Neutrophil (primary cell): ENCODE measurements at regions not wholly inside any gene's neighbourhood (a gene's known extent, or its start where the extent isn't known, plus 50 kb on each side); places are given as distances from the start of the nearest gene placed in this dataset.

Experiments used
- H3K27ac ChIP-seq: fragments of 200-600 bp; sonication (generic); 2 replicates; pipeline ENCODE4 v1.5.1; 2016; ENCODE audit warnings: mild to moderate bottlenecking, moderate library complexity
- H3K27me3 ChIP-seq: fragments of 200-600 bp; sonication (generic); 2 replicates; pipeline ENCODE4 v1.6.0; 2016; ENCODE audit warnings: mild to moderate bottlenecking
- H3K36me3 ChIP-seq: fragments of 200-600 bp; sonication (generic); 2 replicates; pipeline ENCODE4 v1.5.1; 2017
- H3K4me1 ChIP-seq, 2 experiments: fragments of 200-600 bp in 1 of 2; sonication (generic) in 1 of 2; 1 replicate in 1 of 2; 2 replicates in 1 of 2; pipeline versions ENCODE4 v1.5.1 to v1.6.1; 2013 to 2016; ENCODE audit warnings: low read depth in 1 of 2, low read length in 1 of 2, mild to moderate bottlenecking in 1 of 2, moderate library complexity in 1 of 2; ENCODE audit not compliant: control insufficient read depth in 1 of 2, insufficient read depth in 1 of 2
- H3K4me3 ChIP-seq, 2 experiments: fragments of 200-600 bp in 1 of 2; sonication (generic) in 1 of 2; 1 replicate in 1 of 2; 2 replicates in 1 of 2; pipeline ENCODE4 v1.5.1; 2013 to 2016; ENCODE audit warnings: low read depth in 1 of 2, low read length in 1 of 2, mild to moderate bottlenecking in 1 of 2, moderate library complexity in 1 of 2
- H3K9me3 ChIP-seq: fragments of 200-600 bp; sonication (generic); 2 replicates; pipeline ENCODE4 v1.5.1; 2016
- TF ChIP-seq, protein P1 (sequence below): fragments of 200-600 bp; sonication (generic); IDR thresholded peaks from 2 replicates; pipeline ENCODE4 v1.5.1; 2016; ENCODE audit warnings: antibody characterized with exemption

DNA sequence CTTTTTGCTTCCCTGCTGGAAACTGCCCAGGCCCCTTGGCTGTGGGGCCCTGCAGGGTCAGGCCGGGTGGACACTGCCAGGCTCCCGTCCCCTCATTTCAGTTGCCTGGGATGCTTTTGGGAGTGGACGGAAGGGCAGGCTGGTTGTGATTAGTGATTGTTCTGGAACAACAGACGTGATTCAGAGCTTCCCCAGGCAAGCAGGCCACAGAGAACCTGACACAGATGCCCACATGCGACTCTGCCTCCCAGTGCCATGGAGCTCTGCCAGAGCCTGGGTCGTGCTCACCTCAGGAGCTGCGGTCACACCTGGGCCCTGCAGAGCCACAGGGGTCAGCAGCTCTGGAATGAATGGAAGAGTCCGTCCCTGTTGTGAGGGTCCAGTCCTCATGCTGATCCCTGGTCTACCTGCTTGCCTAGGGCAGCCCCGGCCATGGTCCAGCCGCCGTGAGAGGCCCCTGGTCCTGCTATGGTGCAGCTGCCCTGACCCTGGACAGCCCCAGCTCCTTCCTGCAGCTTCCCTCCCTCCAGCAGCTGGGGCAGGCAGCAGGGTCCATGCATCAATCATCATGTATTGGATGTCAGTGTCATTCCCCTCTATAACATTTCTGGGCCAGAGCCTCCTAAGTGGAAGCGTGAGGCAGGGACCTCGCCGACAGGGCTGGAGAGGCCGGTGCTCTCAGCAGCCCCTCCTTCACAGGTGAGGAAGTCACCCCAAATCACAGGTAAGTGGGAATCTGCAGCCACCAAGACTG is 518.6 kb upstream of the MYT1L start:
- TF ChIP-seq, protein P1, sequence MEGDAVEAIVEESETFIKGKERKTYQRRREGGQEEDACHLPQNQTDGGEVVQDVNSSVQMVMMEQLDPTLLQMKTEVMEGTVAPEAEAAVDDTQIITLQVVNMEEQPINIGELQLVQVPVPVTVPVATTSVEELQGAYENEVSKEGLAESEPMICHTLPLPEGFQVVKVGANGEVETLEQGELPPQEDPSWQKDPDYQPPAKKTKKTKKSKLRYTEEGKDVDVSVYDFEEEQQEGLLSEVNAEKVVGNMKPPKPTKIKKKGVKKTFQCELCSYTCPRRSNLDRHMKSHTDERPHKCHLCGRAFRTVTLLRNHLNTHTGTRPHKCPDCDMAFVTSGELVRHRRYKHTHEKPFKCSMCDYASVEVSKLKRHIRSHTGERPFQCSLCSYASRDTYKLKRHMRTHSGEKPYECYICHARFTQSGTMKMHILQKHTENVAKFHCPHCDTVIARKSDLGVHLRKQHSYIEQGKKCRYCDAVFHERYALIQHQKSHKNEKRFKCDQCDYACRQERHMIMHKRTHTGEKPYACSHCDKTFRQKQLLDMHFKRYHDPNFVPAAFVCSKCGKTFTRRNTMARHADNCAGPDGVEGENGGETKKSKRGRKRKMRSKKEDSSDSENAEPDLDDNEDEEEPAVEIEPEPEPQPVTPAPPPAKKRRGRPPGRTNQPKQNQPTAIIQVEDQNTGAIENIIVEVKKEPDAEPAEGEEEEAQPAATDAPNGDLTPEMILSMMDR, result no peak

DNA sequence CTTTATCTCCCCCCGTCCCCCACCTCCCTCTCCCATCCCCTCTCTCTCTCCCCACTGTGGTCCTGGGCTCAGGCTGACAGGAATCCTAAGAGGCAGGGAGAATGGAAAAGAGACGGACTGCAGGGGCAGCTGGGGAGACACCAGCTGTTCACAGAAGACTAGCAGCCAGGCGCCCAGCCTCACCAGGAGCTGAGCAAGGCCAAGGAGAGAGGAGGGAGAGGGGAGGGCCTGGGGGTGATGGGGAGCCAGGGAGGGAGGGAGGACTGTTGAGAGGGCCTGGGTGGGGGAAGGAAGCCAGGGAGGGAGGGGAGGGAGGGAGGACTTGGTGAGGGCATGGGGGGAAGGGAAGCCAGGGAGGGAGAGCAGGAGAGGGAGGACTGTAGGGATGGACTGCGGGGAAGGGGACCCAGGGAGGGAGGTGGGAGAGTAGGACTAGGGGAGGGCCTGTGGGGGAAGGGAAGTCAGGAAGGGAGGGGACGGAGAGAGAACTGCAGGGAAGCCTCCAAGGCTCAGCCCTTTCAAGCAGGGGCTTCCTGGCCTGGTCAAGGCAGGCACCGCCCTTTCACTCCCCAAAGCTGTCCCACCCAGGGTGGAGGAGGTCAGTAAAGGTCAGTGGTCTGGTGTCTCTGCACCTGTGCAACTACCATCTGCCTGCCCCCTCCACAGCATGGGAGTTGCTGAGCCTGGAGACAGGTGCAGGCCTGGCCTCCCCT is 517.7 kb upstream of the MYT1L start:
- Histone ChIP-seq H3K36me3 (no peaks in the 10 kb centered on the region), H3K27ac (no peak overlapping the region), H3K27me3 (peaks cover 14% of the 10 kb centered on the region), H3K9me3 (no peaks in the 10 kb centered on the region), H3K4me3 (no peak overlapping the region), H3K4me1 (no peaks in the 10 kb centered on the region)
- TF ChIP-seq, protein P1, result no peak

More for the DNA sequence above, 518.6 kb upstream of the MYT1L start:
- H3K36me3 ChIP-seq, result no peaks in the 10 kb centered on the region
- H3K27ac ChIP-seq, result no peak overlapping the region
- no peak overlapping the region for H3K4me3 ChIP-seq
- H3K9me3 ChIP-seq, result no peaks in the 10 kb centered on the region
- peaks cover 14% of the 10 kb centered on the region for H3K27me3 ChIP-seq
- no peaks in the 10 kb centered on the region for H3K4me1 ChIP-seq

DNA sequence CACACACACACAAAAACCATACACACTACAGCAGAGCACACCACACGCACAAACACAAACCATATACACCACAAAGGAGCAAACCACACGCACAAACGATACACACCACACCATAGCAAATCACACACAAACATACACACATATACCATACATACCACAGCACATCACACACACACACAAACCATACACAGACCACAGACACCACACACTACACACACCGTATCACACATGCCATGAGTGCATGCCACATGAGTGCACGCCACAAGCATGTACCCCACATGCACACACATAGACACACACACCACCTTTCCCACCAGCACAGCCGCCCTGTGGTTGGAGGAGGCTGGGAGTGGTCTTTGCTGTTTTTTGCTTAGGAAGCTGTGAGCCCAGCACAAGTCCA is 517.1 kb upstream of the MYT1L start:
- Histone ChIP-seq H3K36me3 (no peaks in the 10 kb centered on the region), H3K4me1 (no peaks in the 10 kb centered on the region), H3K9me3 (no peaks in the 10 kb centered on the region), H3K27ac (no peak overlapping the region), H3K4me3 (no peak overlapping the region), H3K27me3 (peaks cover 14% of the 10 kb centered on the region)
- TF ChIP-seq, protein P1, result no peak

DNA sequence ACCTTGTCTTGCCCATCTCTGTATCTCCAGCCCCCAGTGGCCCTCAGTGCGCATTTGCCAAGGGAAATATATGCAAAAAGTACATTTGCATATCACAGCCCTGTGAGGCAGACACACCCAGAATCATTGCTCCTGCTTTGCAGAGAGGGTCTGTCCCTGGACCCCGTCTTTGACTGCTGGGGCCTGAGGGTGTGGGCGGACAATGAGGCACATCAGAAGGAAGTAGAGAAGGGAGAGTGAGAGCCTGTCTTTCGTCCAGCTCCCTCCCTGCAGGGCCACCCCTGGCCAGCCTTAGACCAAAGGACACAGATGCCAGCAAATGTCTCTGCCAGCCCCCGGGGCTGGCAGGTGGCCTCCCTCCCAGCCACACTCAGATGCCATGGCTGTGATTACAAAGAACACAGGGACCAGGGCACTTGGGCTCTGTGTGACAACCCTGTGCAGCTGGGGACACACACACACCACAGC is 516.2 kb upstream of the MYT1L start:
- H3K27me3 ChIP-seq, result peaks cover 14% of the 10 kb centered on the region
- H3K36me3 ChIP-seq, result no peaks in the 10 kb centered on the region
- H3K4me3 ChIP-seq, result no peak overlapping the region
- no peak overlapping the region for H3K27ac ChIP-seq
- TF ChIP-seq, protein P1, result no peak
- H3K4me1 ChIP-seq, result no peaks in the 10 kb centered on the region
- H3K9me3 ChIP-seq, result no peaks in the 10 kb centered on the region

DNA sequence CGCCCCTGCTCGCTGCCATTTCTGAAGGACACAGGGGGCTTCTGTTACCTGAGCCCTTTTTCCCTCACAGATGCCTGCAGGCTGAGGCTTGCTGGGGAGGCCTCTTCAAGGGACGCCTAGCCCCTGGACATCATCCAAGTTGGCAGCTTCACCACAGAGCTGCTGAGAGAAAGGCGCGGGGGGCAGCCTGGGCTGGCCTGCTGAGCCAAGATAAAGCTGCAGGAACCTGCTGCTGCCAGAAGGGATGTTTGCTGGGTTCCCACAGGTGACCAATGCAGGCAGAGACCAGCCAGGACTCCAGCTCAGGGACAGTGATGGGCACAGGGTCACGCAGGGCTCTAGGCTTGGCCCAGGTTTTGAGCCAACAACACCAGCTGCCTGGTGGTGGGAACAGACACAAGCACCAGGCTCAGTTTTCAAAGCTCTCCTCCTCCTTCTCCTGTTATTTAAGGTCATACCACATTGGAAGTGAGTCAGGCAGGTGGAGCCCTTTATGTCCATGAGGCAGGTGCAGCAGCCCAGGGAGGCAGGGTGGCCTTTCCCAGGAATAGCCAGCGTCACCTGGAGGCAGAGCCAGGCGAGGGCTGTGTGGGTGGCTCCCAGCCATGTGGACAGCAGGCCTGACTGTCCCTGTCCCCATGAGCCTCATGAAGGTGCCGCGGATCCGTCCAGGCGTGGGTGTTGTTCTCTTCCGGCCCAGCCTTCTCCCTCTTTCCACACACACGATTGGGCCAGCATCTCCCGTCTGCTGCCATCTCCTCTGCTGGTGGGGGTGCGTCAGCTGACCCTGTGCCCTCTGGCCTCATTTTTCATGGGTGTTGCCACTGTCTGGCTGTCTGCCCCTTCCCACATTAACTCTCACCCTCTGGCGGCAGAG is 515.5 kb upstream of the MYT1L start:
- Histone ChIP-seq H3K36me3 (no peaks in the 10 kb centered on the region), H3K4me3 (no peak overlapping the region), H3K27me3 (peaks cover 14% of the 10 kb centered on the region), H3K27ac (no peak overlapping the region), H3K9me3 (no peaks in the 10 kb centered on the region), H3K4me1 (no peaks in the 10 kb centered on the region)
- TF ChIP-seq, protein P1, result no peak
